MM.1S (cell line): ENCODE measurements at regions not wholly inside any gene's neighbourhood (a gene's known extent, or its start where the extent isn't known, plus 50 kb on each side); places are given as distances from the start of the nearest gene placed in this dataset.

ENCODE experiments used
- DNase-seq: peaks from one replicate; pipeline ENCODE4 v3.0.0-alpha.2; 2015
- H2AFZ ChIP-seq: fragments of 300-600 bp; sonication (generic); 2 replicates; pipeline ENCODE4 v1.6.0; 2016; ENCODE audit warnings: antibody characterized with exemption, low read length
- H3F3A ChIP-seq: fragments of 300-600 bp; sonication (generic); 2 replicates; pipeline ENCODE4 v1.6.1; 2016; ENCODE audit warnings: mild to moderate bottlenecking, antibody characterized with exemption, low read length, moderate library complexity, mixed read lengths; ENCODE audit not compliant: insufficient read depth
- H3K27ac ChIP-seq: fragments of 300-600 bp; sonication (generic); 2 replicates; pipeline ENCODE4 v1.5.1; 2016; ENCODE audit warnings: mild to moderate bottlenecking, low read length
- H3K27me3 ChIP-seq: fragments of 300-600 bp; sonication (generic); replicated peaks from 2 replicates; pipeline ENCODE4 v1.6.0; 2016; ENCODE audit warnings: low read length; ENCODE audit not compliant: insufficient read depth
- H3K36me3 ChIP-seq: fragments of 300-600 bp; sonication (generic); replicated peaks from 2 replicates; pipeline ENCODE4 v1.6.1; 2016; ENCODE audit warnings: mild to moderate bottlenecking, low read length, mixed read lengths; ENCODE audit not compliant: insufficient read depth
- H3K4me1 ChIP-seq: fragments of 300-600 bp; sonication (generic); 2 replicates; pipeline ENCODE4 v1.6.1; 2016; ENCODE audit warnings: low read length, mixed read lengths
- H3K4me2 ChIP-seq: fragments of 300-600 bp; sonication (generic); 2 replicates; pipeline ENCODE4 v1.6.0; 2016; ENCODE audit warnings: low read depth, low read length
- H3K4me3 ChIP-seq: fragments of 300-600 bp; sonication (generic); 2 replicates; pipeline ENCODE4 v1.5.1; 2016; ENCODE audit warnings: low read length, mixed read lengths
- H3K79me2 ChIP-seq: fragments of 300-600 bp; sonication (generic); 2 replicates; pipeline ENCODE4 v1.6.1; 2016; ENCODE audit warnings: mixed run types, low read length, mixed read lengths
- H3K9ac ChIP-seq: fragments of 300-600 bp; sonication (generic); 2 replicates; pipeline ENCODE4 v1.6.1; 2016; ENCODE audit warnings: low read length, mixed read lengths
- H3K9me2 ChIP-seq: fragments of 300-600 bp; sonication (generic); replicated peaks from 2 replicates; pipeline ENCODE4 v1.6.1; 2016; ENCODE audit warnings: mild to moderate bottlenecking, low read length, mixed read lengths; ENCODE audit not compliant: insufficient read depth
- H3K9me3 ChIP-seq: fragments of 300-600 bp; sonication (generic); replicated peaks from 2 replicates; pipeline ENCODE4 v1.6.1; 2016; ENCODE audit warnings: mild to moderate bottlenecking, low read length, mixed read lengths; ENCODE audit not compliant: insufficient read depth
- H4K20me1 ChIP-seq: fragments of 300-600 bp; sonication (generic); 2 replicates; pipeline ENCODE4 v1.6.1; 2016; ENCODE audit warnings: mild to moderate bottlenecking, low read length, moderate library complexity, mixed read lengths; ENCODE audit not compliant: insufficient read depth
- EZH2 ChIP-seq: fragments of 300-600 bp; sonication (generic); optimal IDR thresholded peaks from 2 replicates; pipeline ENCODE3; 2017; ENCODE audit warnings: low read depth, mild to moderate bottlenecking, antibody characterized with exemption, low read length, mixed read lengths
- EZH2phosphoT487 ChIP-seq: fragments of 300-600 bp; sonication (generic); IDR thresholded peaks from 2 replicates; pipeline ENCODE4 v1.6.1; 2018; ENCODE audit warnings: antibody characterized with exemption, low read length
- TF ChIP-seq, protein P1 (sequence below): fragments of 300-600 bp; sonication (generic); IDR thresholded peaks from 2 replicates; pipeline ENCODE4 v1.5.1; 2016; ENCODE audit warnings: antibody characterized with exemption, low read length, mixed read lengths

- Histone ChIP-seq H3K9me2 (no peaks in the 10 kb centered on the region; the same call in 1 of the 2 replicates), H3K79me2 (no peaks in the 10 kb centered on the region), H3K27me3 (no peaks in the 10 kb centered on the region), H3K9me3 (no peaks in the 10 kb centered on the region), H3K4me3 (no peak overlapping the region), H3K9ac (no peak overlapping the region), H3K27ac (no peak overlapping the region), H3K36me3 (no peaks in the 10 kb centered on the region), H3K4me1 (no peaks in the 10 kb centered on the region), H4K20me1 (no peaks in the 10 kb centered on the region), H3F3A (no peaks in the 10 kb centered on the region), H3K4me2 (no peak overlapping the region), H2AFZ (no peak overlapping the region)
- TF ChIP-seq EZH2phosphoT487, result no peak
- TF ChIP-seq EZH2, result no peak
- TF ChIP-seq, protein P1, sequence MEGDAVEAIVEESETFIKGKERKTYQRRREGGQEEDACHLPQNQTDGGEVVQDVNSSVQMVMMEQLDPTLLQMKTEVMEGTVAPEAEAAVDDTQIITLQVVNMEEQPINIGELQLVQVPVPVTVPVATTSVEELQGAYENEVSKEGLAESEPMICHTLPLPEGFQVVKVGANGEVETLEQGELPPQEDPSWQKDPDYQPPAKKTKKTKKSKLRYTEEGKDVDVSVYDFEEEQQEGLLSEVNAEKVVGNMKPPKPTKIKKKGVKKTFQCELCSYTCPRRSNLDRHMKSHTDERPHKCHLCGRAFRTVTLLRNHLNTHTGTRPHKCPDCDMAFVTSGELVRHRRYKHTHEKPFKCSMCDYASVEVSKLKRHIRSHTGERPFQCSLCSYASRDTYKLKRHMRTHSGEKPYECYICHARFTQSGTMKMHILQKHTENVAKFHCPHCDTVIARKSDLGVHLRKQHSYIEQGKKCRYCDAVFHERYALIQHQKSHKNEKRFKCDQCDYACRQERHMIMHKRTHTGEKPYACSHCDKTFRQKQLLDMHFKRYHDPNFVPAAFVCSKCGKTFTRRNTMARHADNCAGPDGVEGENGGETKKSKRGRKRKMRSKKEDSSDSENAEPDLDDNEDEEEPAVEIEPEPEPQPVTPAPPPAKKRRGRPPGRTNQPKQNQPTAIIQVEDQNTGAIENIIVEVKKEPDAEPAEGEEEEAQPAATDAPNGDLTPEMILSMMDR, result no peak
- DNase-seq, result no peak
Measured at GRCh38 chr1:193634470-193634869, 448.1 kb upstream of the B3GALT2 start.

GRCh38 chr1:193633991-193634390 is 447.6 kb upstream of the B3GALT2 start:
- no peaks in the 10 kb centered on the region for H3K27me3 ChIP-seq
- TF ChIP-seq, protein P1, result no peak
- TF ChIP-seq EZH2 (no peak), EZH2phosphoT487 (no peak)
- no peak overlapping the region for H3K4me2 ChIP-seq
- no peaks in the 10 kb centered on the region for H3K79me2 ChIP-seq
- H4K20me1 ChIP-seq, result no peaks in the 10 kb centered on the region
- DNase-seq, result no peak
- H3K9ac ChIP-seq, result no peak overlapping the region
- H3K4me1 ChIP-seq, result no peaks in the 10 kb centered on the region
- no peaks in the 10 kb centered on the region; the same call in 1 of the 2 replicates for H3K9me2 ChIP-seq
- H3K9me3 ChIP-seq, result no peaks in the 10 kb centered on the region
- H3F3A ChIP-seq, result no peaks in the 10 kb centered on the region
- no peak overlapping the region for H3K27ac ChIP-seq
- H3K4me3 ChIP-seq, result no peak overlapping the region
- H2AFZ ChIP-seq, result no peak overlapping the region
- no peaks in the 10 kb centered on the region for H3K36me3 ChIP-seq

- TF ChIP-seq EZH2phosphoT487 (no peak), EZH2 (no peak)
- TF ChIP-seq, protein P1, result no peak
- DNase-seq, result no peak
- H3K9me3 ChIP-seq, result no peaks in the 10 kb centered on the region
Measured at GRCh38 chr1:193633093-193633492, 446.7 kb upstream of the B3GALT2 start.

More at GRCh38 chr1:193633093-193633492, 446.7 kb upstream of the B3GALT2 start:
- Histone ChIP-seq H3K9me2 (no peaks in the 10 kb centered on the region; the same call in 1 of the 2 replicates), H4K20me1 (no peaks in the 10 kb centered on the region), H3F3A (no peaks in the 10 kb centered on the region), H3K27me3 (no peaks in the 10 kb centered on the region), H2AFZ (no peak overlapping the region), H3K4me2 (no peak overlapping the region), H3K4me1 (no peaks in the 10 kb centered on the region), H3K79me2 (no peaks in the 10 kb centered on the region), H3K4me3 (no peak overlapping the region), H3K27ac (no peak overlapping the region), H3K9ac (no peak overlapping the region), H3K36me3 (no peaks in the 10 kb centered on the region)
